Inflammatory macrophage treated with lipopolysaccharide for 1 hour (primary cell): ENCODE measurements at regions not wholly inside any gene's neighbourhood (a gene's known extent, or its start where the extent isn't known, plus 50 kb on each side); places are given as distances from the start of the nearest gene placed in this dataset.
"Not testable (repeated sequence)": the region's sequence is repeated elsewhere in the genome, so short reads cannot be mapped to it uniquely, and the experiment has no call there.

ENCODE experiments used
- DNase-seq, 2 donors: peaks; one replicate each; pipeline ENCODE4 v3.0.0-alpha.2; 2020 to 2022

- DNase-seq: no peak
Observed at GRCh38 chr5:121008041-121008440, 543.9 kb downstream of the PRR16 start.

- no peak for DNase-seq
Observed at GRCh38 chr5:121009058-121009457, 545.0 kb downstream of the PRR16 start.

- DNase-seq: no peak
Observed at GRCh38 chr5:121018004-121018403, 553.9 kb downstream of the PRR16 start.

GRCh38 chr5:121019106-121019505 is 555.0 kb downstream of the PRR16 start:
- no peak for DNase-seq

GRCh38 chr5:121019734-121020133 is 555.6 kb downstream of the PRR16 start:
- no peak for DNase-seq

GRCh38 chr5:121021681-121022080 is 557.6 kb downstream of the PRR16 start:
- no peak for DNase-seq

- no peak for DNase-seq
Observed at GRCh38 chr5:121024416-121025311, 560.6 kb downstream of the PRR16 start.

- DNase-seq: no peak
Observed at GRCh38 chr5:121025671-121026070, 561.6 kb downstream of the PRR16 start.

- DNase-seq: no peak
Observed at GRCh38 chr5:121027636-121028035, 563.5 kb downstream of the PRR16 start.

- no peak for DNase-seq
Observed at GRCh38 chr5:121029536-121030245, 565.6 kb downstream of the PRR16 start.

GRCh38 chr5:121031491-121031890 is 567.4 kb downstream of the PRR16 start:
- no peak for DNase-seq

GRCh38 chr5:121033334-121033733 is 569.2 kb downstream of the PRR16 start:
- no peak for DNase-seq

- no peak for DNase-seq
Observed at GRCh38 chr5:121038438-121038837, 574.3 kb downstream of the PRR16 start.

- DNase-seq: no peak
Observed at GRCh38 chr5:121049971-121050370, 585.9 kb downstream of the PRR16 start.

- DNase-seq: no peak
Observed at GRCh38 chr5:121053055-121053985, 589.2 kb downstream of the PRR16 start.

- no peak for DNase-seq
Observed at GRCh38 chr5:121055586-121055985, 591.5 kb downstream of the PRR16 start.

GRCh38 chr5:121064241-121064640 is 600.1 kb downstream of the PRR16 start:
- not testable (repeated sequence) for DNase-seq

- no peak for DNase-seq
Observed at GRCh38 chr5:121086671-121087070, 622.6 kb downstream of the PRR16 start.

- no peak for DNase-seq
Observed at GRCh38 chr5:121087560-121087959, 623.5 kb downstream of the PRR16 start.

GRCh38 chr5:121088341-121088740 is 624.2 kb downstream of the PRR16 start:
- no peak for DNase-seq

GRCh38 chr5:121090822-121091221 is 626.7 kb downstream of the PRR16 start:
- DNase-seq: no peak

GRCh38 chr5:121100931-121101330 is 636.8 kb downstream of the PRR16 start:
- DNase-seq: no peak

GRCh38 chr5:121105921-121106320 is 641.8 kb downstream of the PRR16 start:
- DNase-seq: no peak
